ENCODE measurements at regions not wholly inside any gene's neighbourhood (a gene's known extent, or its start where the extent isn't known, plus 50 kb on each side); places are given as distances from the start of the nearest gene placed in this dataset.

DNA sequence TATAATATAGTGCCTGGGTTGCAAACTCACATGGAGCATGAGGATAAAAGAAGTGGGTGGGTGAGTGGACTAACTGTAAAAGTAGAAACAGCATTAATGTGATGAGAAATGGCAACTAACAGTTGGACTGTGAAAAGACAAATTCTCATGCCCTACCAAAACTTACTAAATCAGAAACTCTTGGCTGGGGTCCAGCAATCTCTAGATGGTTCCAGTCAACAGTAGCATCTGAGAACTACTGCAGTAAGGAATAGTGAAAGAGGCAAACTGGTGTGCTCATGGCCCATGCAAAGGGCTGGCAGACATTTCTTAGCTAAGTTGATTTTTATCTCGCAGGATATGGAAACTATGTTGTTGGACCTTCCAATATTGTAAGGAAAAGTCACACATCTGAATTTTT, 150.3 kb downstream of the PIK3R1 start:
- TF ChIP-seq POLR2AphosphoS5 (IDR thresholded peaks at IDR 0.05): no peak
- TF ChIP-seq, protein P1, sequence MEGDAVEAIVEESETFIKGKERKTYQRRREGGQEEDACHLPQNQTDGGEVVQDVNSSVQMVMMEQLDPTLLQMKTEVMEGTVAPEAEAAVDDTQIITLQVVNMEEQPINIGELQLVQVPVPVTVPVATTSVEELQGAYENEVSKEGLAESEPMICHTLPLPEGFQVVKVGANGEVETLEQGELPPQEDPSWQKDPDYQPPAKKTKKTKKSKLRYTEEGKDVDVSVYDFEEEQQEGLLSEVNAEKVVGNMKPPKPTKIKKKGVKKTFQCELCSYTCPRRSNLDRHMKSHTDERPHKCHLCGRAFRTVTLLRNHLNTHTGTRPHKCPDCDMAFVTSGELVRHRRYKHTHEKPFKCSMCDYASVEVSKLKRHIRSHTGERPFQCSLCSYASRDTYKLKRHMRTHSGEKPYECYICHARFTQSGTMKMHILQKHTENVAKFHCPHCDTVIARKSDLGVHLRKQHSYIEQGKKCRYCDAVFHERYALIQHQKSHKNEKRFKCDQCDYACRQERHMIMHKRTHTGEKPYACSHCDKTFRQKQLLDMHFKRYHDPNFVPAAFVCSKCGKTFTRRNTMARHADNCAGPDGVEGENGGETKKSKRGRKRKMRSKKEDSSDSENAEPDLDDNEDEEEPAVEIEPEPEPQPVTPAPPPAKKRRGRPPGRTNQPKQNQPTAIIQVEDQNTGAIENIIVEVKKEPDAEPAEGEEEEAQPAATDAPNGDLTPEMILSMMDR (IDR thresholded peaks at IDR 0.05): no peak
- no peak for TF ChIP-seq POLR2A (IDR thresholded peaks at IDR 0.05)
- TF ChIP-seq EP300 (IDR thresholded peaks at IDR 0.05; ENCODE audit: low read depth): no peak

Measured in transverse colon (tissue), 4 donors.